ENCODE measurements at regions not wholly inside any gene's neighbourhood (a gene's known extent, or its start where the extent isn't known, plus 50 kb on each side); places are given as distances from the start of the nearest gene placed in this dataset.

DNA sequence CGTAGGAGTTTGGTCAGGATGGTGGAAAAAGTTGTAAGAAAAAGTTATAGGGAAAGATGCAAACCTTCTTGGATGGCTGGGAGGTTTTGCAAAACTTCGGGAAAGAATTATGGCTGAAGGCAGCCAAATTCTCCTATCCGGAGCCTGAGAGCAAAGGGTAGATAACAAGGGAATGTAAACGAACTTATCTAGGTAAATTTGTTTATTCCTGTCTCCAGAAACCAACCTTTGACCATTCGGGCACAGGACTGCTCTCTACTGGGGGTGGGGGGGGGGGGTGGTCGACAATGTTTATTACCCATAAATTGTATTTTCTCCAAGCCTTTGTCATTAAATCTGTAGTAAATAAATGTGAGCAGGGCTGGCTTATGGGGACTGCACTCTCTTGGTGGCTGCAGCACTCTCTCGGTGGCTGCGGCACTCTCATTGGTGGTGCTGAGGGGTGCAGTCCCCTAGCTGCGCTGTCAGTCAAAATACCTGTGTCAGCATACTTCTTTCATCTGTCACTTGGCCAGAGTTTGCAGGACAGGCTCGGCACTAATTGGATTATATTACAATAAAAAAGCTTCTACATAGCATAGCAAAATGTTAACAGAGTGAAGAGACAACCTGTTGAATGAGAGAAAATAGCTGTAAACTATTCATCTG, 827.8 kb downstream of the SH3BGRL start:
- TF ChIP-seq, protein P1, sequence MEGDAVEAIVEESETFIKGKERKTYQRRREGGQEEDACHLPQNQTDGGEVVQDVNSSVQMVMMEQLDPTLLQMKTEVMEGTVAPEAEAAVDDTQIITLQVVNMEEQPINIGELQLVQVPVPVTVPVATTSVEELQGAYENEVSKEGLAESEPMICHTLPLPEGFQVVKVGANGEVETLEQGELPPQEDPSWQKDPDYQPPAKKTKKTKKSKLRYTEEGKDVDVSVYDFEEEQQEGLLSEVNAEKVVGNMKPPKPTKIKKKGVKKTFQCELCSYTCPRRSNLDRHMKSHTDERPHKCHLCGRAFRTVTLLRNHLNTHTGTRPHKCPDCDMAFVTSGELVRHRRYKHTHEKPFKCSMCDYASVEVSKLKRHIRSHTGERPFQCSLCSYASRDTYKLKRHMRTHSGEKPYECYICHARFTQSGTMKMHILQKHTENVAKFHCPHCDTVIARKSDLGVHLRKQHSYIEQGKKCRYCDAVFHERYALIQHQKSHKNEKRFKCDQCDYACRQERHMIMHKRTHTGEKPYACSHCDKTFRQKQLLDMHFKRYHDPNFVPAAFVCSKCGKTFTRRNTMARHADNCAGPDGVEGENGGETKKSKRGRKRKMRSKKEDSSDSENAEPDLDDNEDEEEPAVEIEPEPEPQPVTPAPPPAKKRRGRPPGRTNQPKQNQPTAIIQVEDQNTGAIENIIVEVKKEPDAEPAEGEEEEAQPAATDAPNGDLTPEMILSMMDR (IDR thresholded peaks at IDR 0.05), result no peak
- TF ChIP-seq POLR2A (IDR thresholded peaks at IDR 0.05) (no peak), POLR2AphosphoS5 (IDR thresholded peaks at IDR 0.05) (no peak)

Data from transverse colon (tissue), 4 donors.